ENCODE measurements at regions not wholly inside any gene's neighbourhood (a gene's known extent, or its start where the extent isn't known, plus 50 kb on each side); places are given as distances from the start of the nearest gene placed in this dataset.

DNA sequence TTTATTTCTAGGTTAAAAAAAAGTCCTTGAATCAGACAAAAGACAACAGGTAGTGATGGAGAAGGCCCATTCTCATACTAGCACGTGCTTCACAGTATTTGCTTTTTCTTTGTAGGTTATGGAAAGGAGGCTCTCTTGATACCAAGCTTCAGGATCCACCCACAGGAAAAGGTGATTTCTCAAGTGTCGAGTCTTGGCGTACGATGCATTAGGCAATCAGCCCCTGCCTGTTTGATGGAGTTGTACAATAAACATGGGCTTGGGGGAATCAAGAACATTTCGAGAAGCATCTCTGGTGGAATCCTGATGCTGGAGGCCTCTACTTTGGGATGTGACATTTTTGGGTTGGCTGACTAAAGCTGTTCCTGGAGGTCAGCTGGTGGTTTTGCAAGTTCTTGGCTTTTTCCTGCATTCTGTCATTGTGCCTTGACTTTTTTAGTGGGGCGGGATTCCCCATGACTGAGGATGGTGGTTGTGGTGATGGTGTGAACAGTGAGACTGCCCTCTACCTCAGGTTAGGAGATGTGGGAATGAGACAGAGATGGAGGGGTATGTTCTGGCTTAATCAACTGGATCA lies 231.5 kb upstream of the SPRED2 start:
- no peak for DNase-seq

DNA sequence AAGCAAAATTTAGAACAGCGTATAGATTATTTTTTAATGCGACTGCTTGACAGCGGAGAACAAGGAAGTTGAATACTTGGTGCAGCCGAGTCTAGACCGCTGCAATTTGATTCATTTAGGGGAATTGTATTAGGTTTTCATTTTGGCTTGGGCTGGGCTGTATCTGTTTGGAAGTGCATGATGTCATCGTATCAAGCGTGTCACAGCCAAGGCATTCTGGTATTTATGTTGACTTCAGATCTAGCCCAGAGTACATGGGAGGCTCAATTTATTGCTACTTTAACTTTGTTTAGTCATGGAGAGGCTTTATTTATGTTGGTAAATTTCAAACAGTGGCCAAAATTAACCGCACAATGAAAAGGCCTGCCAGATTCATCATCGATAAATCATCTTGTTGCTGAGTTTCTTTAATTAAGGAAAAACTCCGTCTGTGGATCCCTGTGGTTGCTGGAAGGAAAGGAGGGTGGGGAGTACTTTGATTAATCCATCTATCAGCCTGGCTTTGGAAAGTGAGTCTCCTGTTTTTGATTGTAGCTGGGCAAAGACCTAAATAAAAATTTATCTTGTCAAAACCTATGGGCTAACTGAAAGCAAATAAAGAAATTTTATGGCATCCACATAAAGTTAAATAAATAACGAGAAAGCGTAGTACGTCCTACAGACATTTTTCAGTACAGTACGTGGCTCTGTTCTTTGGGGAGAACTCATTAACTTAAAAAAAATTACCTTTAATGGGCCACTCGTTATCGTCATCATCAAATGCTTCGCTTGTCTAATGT lies 230.4 kb upstream of the SPRED2 start:
- DNase-seq, result no peak

DNA sequence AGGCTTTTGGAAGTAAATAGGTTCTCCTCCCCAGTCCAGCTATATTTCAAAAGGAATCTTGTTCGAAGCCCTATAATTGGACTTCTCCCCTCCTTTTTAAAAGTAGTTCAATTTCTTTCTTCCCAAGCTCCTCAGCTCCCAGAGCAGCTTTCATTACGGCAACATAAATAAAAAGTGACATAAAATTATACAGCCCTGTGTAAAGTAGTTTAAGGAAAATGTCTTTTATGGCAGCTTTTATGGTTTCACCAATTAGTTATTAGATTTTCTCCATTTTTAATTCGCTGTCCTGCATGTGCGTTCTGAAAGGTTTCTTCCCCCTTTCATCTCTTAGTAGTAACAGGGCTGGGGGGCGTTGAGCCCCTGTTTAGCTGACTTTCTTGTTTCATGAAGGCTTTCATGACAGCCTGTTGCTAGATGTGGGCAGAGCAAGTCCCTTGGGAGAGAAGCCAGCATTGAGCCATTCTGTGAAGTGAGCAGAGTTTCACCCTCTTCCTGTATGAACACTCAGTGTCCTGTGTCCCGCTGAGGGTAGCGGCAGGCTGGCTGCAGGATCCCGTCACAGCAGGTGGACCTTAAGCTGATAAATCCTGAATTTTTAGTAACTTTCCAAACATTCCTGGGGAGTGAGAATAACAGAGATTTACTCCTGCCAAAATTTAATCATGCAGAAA lies 229.7 kb upstream of the SPRED2 start:
- DNase-seq, result no peak

DNA sequence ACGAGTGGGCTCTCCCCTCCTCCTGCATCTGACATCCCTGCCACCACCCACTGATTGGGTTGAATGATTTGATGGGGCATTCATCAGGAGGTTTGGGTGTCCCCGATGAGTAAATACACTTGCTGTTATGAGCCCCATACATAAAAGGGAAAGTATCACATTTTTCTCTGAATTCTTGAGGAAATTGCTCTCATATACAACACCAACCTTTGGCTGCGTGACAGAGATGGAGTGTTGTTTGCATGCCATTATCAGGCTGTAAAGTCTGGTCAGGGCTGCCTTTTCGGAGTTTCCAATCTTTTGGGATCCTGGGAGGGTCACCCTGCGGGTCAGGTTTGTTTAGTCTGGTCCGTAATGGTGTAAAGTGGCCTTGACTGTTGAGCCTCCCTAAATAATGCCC lies 227.9 kb upstream of the SPRED2 start:
- no peak for DNase-seq

DNA sequence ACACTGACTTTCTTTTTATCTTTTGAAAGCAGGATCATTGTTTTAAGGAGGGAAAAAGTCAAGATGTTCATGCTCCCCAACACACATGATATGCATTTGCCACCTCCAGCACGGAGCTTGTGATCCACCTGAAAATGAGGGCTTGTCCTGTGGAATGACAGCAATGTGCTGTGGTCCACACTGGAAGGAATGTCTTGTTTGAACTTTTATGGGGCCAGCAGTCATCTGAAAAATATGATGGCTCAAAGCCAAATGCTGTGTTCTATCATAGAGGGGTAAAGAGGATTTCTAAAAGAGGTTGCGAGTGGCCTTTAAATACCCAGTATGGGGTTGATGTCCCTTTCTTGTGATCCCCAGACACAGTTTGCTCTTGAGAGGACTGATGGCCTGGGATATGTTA lies 226.5 kb upstream of the SPRED2 start:
- DNase-seq, result no peak

DNA sequence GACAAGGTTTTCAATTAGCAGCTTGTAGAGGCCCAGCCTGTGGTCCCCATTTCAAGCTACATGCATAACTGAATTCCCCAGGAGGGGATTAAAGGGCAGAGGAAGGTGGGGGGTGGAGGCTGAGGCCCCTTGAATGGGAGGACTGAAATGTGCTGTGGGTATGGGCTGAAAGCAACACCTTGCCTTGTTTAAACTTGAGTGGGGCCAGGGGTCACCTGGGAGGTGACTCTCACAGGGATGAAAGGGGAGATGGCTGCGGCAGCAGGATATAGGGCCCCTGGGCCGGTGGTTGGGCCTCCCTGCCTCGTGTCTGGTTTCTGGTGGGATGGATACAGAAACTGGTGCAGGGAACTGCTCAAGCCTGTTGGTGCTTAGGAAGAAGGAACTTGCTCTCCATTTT lies 225.9 kb upstream of the SPRED2 start:
- DNase-seq, result no peak

DNA sequence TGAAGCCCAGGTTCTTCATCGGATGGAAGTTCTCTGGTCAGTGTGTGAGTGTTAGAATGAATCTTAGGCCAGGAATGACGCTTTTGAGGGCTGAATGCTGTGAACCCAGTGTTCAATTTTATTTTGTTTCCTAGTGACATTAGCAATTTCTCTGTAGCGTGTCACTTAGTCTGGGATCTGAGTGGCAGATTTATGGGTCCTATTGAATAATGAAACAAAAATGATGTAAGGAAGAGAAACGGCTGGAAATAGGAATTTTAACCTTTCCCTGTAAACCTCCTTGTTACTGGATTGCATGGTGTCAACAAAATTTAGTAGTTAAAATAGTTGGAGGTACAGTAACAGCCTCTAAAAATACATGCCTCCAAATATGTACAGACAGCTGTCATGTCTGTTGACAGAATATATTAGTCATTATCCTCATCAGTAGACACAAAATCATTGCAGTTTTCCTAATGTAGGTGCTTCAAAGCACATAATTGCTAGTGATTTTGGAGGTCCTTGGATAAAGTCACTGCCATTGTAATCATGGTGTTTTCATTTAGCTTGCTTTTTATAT lies 223.8 kb upstream of the SPRED2 start:
- DNase-seq, result no peak

DNA sequence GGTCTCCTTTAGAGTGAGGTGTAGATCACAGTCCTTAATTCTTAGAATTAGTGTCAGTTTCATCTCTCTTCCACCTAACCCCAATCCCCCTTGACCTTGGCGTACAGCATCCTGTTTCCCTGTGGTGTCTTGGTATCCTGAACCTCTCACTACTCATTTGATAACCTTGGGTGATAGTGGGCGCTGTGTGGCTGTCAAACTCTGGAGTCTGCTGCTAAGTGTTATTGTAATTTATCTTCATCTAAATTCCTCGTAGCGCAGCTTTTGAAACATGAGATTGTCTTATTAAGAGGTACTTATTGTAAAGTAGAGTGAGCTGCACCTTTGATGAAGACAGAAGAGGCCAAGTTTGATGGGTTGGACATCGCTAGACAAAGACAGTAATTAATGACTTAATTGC lies 222.6 kb upstream of the SPRED2 start:
- DNase-seq, result no peak

DNA sequence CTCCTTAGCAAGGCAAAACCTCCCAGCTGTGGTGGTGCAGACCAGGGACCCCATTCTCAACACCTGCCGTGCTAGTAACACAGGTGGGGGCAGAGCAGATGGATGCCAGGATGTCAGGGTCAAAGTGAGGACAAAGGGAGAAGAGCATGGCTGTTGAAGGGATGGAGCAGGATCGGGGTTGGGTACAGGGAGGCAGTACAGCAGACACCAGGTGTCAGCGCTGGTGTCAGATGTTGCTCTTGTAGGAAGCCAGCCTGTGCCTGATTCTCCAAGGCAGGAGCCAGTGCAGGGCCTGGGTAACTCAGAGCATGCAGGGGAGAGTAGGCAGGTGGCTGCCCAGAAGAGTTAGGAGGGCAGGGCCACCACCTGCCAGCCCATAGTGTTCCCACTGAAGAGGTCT lies 222.1 kb upstream of the SPRED2 start:
- no peak for DNase-seq

DNA sequence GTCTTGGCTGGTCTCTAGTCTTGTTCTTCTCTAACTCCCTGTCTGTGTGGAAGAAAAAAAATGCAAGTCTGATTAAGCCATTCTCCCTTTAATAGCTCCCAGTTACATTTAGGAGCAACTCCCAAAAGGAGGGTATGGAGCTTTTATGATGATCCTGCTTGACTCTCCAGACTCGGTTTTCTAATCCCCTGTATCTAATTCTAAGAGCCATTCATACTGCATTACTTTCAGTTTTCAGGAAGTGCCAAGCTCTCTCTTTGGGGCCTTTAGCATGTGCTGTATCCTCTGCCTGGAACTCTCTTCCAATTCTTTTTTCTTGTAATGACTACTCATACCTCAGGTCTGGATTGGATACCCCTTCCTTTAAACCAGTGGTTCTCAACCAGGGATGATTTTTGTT lies 219.7 kb upstream of the SPRED2 start:
- DNase-seq, result no peak

DNA sequence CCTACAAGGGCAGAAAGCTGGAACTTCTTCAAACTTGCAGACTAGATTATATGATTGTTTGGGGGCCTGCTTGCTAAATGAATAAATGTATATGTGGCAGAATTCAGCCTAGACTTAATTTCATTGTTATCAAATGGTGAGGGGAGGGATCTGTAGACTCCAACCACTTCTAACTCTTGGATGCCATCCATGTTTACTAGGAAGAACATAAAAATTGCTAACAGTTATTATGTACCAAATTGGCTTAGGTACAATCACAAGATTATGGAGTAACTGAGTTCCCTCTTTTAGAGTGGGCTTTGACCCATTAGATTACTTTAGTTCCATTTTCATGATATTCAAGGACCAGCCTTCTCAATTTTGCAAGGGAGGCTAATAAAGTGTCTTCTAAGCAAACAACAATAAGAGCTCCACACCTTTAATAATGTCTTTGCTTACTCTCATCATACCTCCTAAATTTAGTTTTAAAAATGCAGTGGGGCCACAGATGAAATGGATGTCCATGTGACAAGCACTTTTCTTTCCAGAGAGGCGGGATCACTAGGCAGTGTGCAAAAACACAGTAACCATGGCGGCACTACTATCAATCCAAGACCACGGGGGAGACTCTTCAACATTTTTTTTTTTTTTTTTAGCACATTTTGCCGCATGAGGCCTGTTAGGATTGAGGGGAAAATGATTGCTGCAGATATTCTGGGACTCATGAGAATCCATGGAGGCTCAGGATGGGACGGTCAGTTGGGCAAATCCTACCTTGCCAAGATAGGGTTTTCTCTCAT lies 217.6 kb upstream of the SPRED2 start:
- no peak for DNase-seq

DNA sequence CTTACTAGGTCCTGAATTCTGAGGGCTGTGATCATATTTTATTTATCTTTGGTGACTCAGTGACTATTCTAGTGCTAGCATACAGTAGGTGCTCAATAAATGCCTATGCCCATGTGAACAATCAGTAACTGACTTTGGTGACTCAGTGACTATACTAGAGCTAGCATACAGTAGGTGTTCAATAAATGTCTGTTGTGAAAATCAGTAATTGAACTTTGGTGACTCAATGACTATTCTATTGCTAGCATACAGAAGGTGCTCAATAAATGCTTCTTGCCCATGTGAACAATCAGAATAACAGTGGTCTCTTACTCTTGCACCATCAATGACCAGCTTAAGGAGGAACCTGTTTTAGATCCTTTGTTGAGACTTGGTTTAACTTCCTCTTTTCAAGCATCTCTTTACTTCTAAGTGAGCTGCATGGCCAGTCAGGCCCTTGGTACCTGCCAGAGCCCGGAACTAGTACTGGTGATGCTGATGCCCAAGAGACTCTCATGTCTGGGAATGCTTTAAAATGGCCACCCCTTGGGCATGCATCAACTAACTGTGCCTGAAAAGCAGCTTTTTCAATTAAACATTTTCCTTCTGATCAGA lies 214.9 kb upstream of the SPRED2 start:
- no peak for DNase-seq

DNA sequence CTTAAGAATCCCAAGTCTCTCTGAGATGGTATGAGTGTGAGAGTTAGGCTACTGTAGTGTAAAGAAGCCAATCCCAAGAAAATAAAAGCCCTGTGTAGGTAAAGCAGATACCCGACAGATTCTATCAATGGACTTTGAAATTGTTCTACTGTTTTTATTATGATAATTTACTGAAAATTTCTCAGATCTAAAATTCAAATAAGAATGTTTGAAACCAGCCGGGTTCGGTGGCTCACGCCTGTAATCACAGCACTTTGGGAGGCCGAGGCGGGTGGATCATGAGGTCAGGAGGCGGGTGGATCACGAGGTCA lies 208.3 kb upstream of the SPRED2 start:
- no peak for DNase-seq

DNA sequence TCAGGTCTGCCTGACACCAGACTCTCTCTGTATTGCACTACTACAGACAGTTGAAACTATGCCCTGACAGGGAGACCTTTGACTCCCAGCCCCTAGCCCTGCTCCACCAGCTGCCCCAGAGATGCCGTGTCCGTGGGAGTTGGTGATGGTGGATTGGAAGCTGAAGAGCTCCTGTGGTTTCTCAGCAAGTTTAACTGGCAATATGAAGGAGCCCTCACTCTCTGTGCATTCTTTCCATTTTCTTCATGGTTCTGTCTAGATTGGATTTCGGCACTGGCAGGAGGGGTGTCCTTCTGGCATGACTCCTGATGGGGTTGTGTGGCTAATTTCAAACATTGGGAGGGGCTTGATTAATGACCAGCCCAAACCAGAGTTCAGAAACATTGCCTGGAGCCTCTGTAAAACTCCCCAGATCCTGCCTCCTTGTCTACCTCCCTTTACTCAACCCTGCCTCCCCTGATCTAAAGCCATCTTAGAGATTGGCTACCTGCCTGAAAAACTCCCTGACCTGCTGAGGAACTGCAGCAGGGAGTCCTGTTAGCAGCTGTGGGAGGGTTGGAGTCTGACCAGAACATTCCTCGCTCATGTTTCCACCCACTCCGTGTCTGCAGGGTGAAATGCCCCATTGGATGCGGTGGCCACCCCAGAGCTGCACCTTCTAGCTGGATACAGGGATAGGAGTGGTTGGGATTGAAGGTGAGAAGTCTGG lies 206.9 kb upstream of the SPRED2 start:
- DNase-seq, result no peak

DNA sequence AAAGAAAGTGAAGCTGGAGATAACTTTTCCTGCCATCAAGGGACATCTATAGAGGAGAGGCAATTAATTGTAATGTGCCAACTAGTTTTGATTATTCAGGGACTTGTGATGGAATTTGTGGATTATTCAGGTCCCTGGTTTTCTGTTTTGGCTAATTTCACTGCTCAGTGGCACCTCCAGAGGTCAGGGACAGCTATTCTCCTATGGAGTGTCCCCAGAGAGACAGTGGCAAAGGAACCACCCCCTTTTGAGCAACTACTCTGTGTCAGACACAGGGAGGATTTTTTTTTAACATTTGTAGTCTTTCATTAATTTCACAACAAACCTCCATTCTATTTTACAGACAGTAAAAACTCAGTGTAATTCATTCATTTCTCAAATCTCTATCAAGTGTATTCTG lies 206.0 kb upstream of the SPRED2 start:
- DNase-seq, result no peak

DNA sequence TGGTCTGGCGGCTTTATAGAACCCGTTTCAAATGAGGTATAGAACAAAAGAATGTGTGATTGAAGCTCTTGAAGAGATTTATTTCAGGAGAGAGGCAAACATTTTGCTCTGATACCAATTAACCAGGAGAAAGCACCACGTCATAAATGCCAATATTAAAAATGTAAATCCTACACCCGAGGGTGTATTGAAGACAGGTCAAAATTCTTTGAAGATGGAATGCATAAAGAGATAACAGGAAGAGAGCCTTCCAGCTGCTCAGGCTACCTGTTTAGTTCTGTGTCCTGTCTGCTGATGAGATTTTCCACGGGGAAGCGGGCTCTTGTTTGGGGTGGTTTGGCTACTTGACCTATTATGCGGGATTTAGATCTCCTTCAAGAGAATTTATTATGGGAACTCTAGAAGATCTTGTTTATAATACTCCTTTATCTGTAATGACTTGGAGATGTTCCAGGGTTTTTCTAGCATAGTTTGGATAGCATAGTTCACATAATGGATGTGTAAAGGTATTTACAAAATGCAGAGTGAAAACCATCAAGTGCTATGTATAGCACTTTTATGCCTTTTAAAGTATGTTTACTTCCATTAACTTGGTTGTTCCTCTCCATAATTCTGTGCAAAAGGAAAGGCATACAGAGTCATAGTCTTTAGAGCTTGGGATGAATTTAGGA lies 204.5 kb upstream of the SPRED2 start:
- DNase-seq, result no peak

DNA sequence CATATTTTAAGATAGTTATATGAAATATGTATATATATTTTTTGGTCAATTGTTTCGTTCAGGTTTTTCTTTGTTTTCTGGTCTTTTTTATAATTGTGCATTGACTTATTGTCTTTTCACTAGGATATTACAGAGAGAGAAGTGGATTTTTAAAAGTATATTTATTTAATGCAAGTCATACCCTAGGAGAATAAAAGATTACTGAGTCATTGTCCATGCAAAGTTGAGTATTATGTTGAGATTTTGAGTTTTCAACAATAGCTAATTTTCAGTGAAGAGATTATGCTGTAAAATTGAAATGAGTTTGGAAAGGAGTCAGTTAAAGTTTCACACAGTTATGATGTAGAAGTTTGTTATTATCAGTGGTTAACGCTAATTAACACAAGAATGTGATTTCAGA lies 203.6 kb upstream of the SPRED2 start:
- DNase-seq, result no peak

DNA sequence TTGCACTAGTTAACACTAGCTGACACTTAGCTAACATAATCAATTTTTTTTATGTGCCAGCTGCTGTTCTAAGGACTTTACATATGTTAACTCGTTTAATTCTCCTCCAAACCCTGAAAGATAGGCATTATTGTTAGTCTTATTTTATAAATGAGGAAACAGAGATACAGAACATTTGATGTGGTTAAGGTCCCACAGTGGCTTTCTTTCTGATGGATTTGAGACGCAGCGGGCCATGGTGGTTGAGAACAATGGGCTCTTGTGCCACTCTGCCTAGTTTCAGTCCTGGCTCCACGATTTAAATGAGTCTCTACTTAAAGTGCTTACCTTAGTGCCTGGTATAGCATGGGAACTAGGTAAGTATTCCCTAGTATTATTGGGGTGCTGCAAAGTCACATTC lies 201.9 kb upstream of the SPRED2 start:
- no peak for DNase-seq

DNA sequence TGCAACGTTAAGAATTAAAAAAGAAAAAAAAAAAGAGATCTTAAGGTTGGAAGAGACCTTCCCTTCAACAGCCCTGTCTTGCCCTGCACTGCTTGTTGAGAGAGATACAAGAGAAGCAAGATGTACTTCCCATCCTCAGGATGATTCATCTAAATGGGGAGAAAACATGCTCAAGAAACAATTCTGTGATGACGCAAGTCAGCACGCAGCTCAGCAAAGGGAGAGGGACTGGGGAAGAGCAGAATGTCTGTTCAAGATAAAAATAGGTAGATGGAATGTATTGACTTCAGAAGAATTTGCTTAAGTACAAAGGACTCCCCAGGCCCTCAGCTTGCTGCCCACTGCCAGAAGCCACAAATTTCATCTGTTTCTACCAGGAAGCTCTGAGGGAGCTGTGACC lies 198.2 kb upstream of the SPRED2 start:
- DNase-seq, result no peak

DNA sequence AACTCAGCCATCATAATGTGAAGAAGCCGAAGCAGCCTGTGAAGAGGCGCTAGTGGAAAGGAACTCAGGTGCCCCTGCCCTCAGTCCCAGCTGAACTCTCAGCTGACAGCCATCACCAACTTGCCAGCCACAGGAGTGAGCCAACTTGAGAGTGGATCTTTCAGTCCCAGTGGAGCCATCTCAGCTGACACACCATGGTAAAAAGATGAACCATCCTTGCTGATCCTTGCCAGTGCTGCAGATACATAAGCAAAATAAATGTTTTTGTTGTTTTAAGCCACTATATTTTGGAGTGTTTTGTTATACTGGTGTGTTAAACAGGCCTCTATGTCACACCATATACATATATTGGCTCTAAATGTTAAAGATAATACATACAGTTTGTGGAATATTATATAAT lies 195.8 kb upstream of the SPRED2 start:
- DNase-seq, result no peak

DNA sequence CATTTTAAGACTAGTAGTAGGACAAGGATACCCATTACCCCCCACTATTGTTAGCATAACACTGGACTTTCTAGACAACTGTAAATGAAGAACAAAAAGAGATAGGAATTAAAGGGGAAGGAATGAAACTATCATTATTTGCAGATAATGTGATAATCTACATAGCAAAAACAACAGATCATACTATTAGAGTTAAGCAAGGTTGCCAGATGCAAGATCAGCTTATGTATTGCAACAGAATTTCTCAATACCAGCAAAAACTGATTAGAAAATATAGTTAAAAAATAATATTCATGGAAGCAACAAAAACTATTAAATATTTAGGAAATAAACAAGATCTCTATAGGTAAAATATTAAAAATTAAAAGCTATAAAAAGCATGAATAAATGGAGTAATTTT lies 194.4 kb upstream of the SPRED2 start:
- DNase-seq, result no peak

DNA sequence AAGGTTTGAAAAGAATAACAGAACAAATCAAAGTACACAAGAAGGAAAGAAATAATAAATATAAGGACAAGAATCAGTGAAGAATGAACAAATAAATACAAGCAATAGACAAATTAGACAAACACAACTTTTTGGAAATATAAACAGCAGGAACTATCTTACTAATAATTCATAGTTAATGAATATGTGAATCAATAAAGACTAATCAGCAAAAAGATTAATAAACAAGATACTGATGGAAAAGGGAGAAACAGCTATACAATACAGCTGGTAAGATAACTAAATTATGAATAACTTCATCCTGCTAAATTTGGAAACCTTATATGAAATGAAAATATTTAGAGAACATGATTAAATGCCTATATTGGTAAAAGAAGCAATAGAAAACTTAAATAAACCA lies 193.6 kb upstream of the SPRED2 start:
- DNase-seq, result no peak

All from stimulated activated CD4-positive, alpha-beta T cell treated with anti-CD3 and anti-CD28 coated beads, Interleukin-15, amount 100 ng/mL, for 24 hours (primary cell).